Mucosa of descending colon (tissue), 3 donors: ENCODE measurements at regions not wholly inside any gene's neighbourhood (a gene's known extent, or its start where the extent isn't known, plus 50 kb on each side); places are given as distances from the start of the nearest gene placed in this dataset.

Experiments
- ATAC-seq: fragments of 200-7000 bp; cut with Tn5 transposase; one replicate; pipeline ENCODE4 v1.9.1; 2020; ENCODE audit warnings: mild to moderate bottlenecking, moderate library complexity
- DNase-seq, 3 donors: peaks; one replicate each; pipeline ENCODE4 v3.0.0-alpha.2; 2020
- H3K36me3 ChIP-seq: fragments of 200-600 bp; one replicate; pipeline ENCODE4 v1.8.0; 2021; ENCODE audit warnings: low read depth, mild to moderate bottlenecking
- H3K4me1 ChIP-seq: fragments of 200-600 bp; one replicate; pipeline ENCODE4 v1.8.0; 2021; ENCODE audit warnings: low read depth, mild to moderate bottlenecking
- H3K4me3 ChIP-seq: fragments of 200-600 bp; one replicate; pipeline ENCODE4 v1.8.0; 2021; ENCODE audit warnings: mild to moderate bottlenecking
- H3K9me3 ChIP-seq: fragments of 200-600 bp; one replicate; pipeline ENCODE4 v1.8.0; 2021; ENCODE audit warnings: mild to moderate bottlenecking
- CTCF ChIP-seq: fragments of 200-600 bp; IDR thresholded peaks from one replicate; pipeline ENCODE4 v1.8.0; 2022; ENCODE audit warnings: antibody characterized with exemption, mild to moderate bottlenecking
- intact Hi-C, 2 donors: fragments of 100-400 bp; cut with DNase I in 1 of 2; cut with micrococcal nuclease in 1 of 2; formaldehyde crosslinking; loops; one replicate each; pipeline versions ENCODE4 v1.11.0 to v1.11.1; 2022; cut with DNase I, micrococcal nuclease
- donor health status: DM: no; HTN: no; CAD: no; lungs with moderate emphysema.
- donor health status: DM: no; HTN: no; CAD: no.
- donor health status: DM: no; HTN: yes; CAD: no.

- Histone ChIP-seq H3K4me3 (no peak overlapping the region), H3K36me3 (no peaks in the 10 kb centered on the region), H3K9me3 (peaks cover 4% of the 10 kb centered on the region), H3K4me1 (no peaks in the 10 kb centered on the region)
- intact Hi-C loops, result no loop called here
- no peak for ATAC-seq
- DNase-seq, result no peak
- TF ChIP-seq CTCF, result no peak
Measured at GRCh38 chr5:82405618-82406204, 127.6 kb upstream of the RPS23 start.

GRCh38 chr5:82405161-82405560, 127.0 kb upstream of the RPS23 start:
- Histone ChIP-seq H3K4me1 (no peaks in the 10 kb centered on the region), H3K4me3 (no peak overlapping the region), H3K9me3 (peaks cover 4% of the 10 kb centered on the region), H3K36me3 (no peaks in the 10 kb centered on the region)
- no peak for ATAC-seq
- no peak for TF ChIP-seq CTCF
- DNase-seq, result no peak
- intact Hi-C loops, result no loop called here

GRCh38 chr5:82404382-82404945, 126.3 kb upstream of the RPS23 start:
- no peak for TF ChIP-seq CTCF
- Histone ChIP-seq H3K36me3 (no peaks in the 10 kb centered on the region), H3K4me1 (no peaks in the 10 kb centered on the region), H3K9me3 (peaks cover 4% of the 10 kb centered on the region), H3K4me3 (no peak overlapping the region)
- intact Hi-C loops, result no loop called here
- DNase-seq (no peak), ATAC-seq (no peak)

- ATAC-seq (no peak), DNase-seq (no peak)
- Histone ChIP-seq H3K4me3 (no peak overlapping the region), H3K36me3 (no peaks in the 10 kb centered on the region), H3K4me1 (no peaks in the 10 kb centered on the region), H3K9me3 (peaks cover 4% of the 10 kb centered on the region)
- TF ChIP-seq CTCF, result no peak
- intact Hi-C loops, result no loop called here
Measured at GRCh38 chr5:82403724-82404123, 125.6 kb upstream of the RPS23 start.

GRCh38 chr5:82403026-82403425, 124.9 kb upstream of the RPS23 start:
- intact Hi-C loops, result no loop called here
- H3K4me1 ChIP-seq, result no peaks in the 10 kb centered on the region
- no peak for DNase-seq
- no peaks in the 10 kb centered on the region for H3K36me3 ChIP-seq
- no peak for TF ChIP-seq CTCF
- ATAC-seq, result no peak
- H3K4me3 ChIP-seq, result no peak overlapping the region
- H3K9me3 ChIP-seq, result peaks cover 4% of the 10 kb centered on the region

GRCh38 chr5:82399111-82399510, 121.0 kb upstream of the RPS23 start:
- ATAC-seq, result no peak
- no peak for TF ChIP-seq CTCF

More at GRCh38 chr5:82399111-82399510, 121.0 kb upstream of the RPS23 start:
- H3K9me3 ChIP-seq, result no peaks in the 10 kb centered on the region
- H3K36me3 ChIP-seq, result no peaks in the 10 kb centered on the region
- H3K4me1 ChIP-seq, result no peaks in the 10 kb centered on the region
- no peak for DNase-seq
- no peak overlapping the region for H3K4me3 ChIP-seq
- intact Hi-C loops, result no loop called here
